ENCODE measurements at regions not wholly inside any gene's neighbourhood (a gene's known extent, or its start where the extent isn't known, plus 50 kb on each side); places are given as distances from the start of the nearest gene placed in this dataset.
A peak's percentile ranks its signal among the peaks of the same experiment; 100 is the strongest.
"Not testable (repeated sequence)": the region's sequence is repeated elsewhere in the genome, so short reads cannot be mapped to it uniquely, and the experiment has no call there.

GRCh38 chr10:8360814-8361509 is 306.5 kb downstream of the GATA3 start:
- no peak overlapping the region for H3K4me3 ChIP-seq (replicated peaks in 1 of 2; ENCODE audit: low read depth in 2 of 2, low read length in 2 of 2)
- TF ChIP-seq, protein P1, sequence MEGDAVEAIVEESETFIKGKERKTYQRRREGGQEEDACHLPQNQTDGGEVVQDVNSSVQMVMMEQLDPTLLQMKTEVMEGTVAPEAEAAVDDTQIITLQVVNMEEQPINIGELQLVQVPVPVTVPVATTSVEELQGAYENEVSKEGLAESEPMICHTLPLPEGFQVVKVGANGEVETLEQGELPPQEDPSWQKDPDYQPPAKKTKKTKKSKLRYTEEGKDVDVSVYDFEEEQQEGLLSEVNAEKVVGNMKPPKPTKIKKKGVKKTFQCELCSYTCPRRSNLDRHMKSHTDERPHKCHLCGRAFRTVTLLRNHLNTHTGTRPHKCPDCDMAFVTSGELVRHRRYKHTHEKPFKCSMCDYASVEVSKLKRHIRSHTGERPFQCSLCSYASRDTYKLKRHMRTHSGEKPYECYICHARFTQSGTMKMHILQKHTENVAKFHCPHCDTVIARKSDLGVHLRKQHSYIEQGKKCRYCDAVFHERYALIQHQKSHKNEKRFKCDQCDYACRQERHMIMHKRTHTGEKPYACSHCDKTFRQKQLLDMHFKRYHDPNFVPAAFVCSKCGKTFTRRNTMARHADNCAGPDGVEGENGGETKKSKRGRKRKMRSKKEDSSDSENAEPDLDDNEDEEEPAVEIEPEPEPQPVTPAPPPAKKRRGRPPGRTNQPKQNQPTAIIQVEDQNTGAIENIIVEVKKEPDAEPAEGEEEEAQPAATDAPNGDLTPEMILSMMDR (IDR thresholded peaks at IDR 0.05; ENCODE audit: low read depth, low read length) = no peak
- DNase-seq (ENCODE audit: low read depth in 2 of 2) = peak; percentile 3 to 15

DNA sequence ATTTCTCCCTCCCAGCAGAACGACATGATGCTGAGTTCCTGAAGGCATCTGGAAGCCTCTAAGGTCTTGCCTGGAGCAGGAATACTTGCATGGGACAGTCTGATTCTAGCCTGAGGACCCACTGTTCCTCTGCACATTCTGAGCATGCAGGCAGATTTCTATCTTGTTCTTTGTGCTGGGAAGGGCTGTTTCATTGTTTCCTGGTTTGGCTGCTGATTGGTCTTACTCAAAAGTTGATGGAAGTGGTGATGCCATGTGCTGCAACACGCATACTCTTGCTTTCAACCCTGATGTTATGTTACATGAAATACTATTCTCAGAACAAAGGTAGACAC is 307.0 kb downstream of the GATA3 start:
- H3K4me3 ChIP-seq (replicated peaks in 1 of 2; ENCODE audit: low read depth in 2 of 2, low read length in 2 of 2) = no peak overlapping the region
- TF ChIP-seq, protein P1 (IDR thresholded peaks at IDR 0.05; ENCODE audit: low read depth, low read length) = no peak
- peak in 1 of 2 donors; percentile 1 for DNase-seq (ENCODE audit: low read depth in 2 of 2)

DNA sequence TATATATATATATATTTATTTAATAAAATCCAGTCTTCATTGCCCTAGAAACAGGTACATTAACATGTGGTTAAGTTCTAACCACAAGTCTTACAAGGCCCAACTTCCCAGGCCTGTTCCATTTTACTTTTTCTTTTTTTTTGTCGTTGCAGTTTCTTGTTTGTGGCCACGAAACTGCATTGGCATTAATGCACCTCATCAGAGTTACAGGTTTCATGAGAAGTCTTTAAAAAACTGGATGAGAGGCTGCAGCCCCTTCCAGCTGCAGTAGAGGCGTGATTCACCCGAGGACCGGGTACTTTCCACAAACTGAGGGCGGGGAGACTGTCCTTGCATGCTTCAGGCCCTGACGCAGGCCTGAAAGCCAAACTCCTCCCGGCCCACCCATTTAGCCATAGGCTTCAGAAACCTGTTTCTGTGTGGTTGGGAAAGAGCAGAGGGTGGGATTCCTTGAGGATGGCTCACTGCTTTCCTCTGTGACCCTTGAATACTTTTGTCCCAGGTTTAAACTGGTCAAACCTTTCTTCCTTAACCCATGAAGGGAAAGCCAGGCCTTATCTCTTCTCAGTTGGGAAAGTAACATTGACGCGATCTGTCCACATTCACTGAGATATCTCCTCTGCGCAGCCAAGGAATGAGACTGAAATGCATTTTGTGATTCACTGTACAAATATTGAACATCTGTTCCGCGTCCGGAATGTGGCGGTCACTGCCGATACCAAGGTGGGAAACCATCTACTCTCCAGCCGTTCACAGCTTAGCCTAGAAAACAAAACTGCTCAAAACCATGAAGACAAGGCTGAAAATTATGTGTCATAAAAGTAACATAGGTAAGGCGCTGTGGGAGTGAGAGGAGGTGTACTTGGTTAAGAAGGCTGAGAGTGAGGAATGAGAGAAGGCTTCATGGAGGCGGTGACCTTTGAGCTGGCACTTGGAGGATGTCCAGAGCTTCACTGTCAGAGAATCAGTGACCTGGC is 311.7 kb downstream of the GATA3 start:
- TF ChIP-seq, protein P1 (IDR thresholded peaks at IDR 0.05; ENCODE audit: low read depth, low read length) = no peak

GRCh38 chr10:8367672-8368411 is 313.4 kb downstream of the GATA3 start:
- not testable (repeated sequence) for H3K4me3 ChIP-seq (replicated peaks in 1 of 2; ENCODE audit: low read depth in 2 of 2, low read length in 2 of 2); DNase-seq (ENCODE audit: low read depth in 2 of 2)

More for the DNA sequence above, 311.7 kb downstream of the GATA3 start:
- H3K4me3 ChIP-seq (replicated peaks in 1 of 2; ENCODE audit: low read depth in 2 of 2, low read length in 2 of 2) = peak overlapping the region in 1 of 2 donors; percentile 10
- DNase-seq (ENCODE audit: low read depth in 2 of 2) = peak; percentile 89 to 98

DNA sequence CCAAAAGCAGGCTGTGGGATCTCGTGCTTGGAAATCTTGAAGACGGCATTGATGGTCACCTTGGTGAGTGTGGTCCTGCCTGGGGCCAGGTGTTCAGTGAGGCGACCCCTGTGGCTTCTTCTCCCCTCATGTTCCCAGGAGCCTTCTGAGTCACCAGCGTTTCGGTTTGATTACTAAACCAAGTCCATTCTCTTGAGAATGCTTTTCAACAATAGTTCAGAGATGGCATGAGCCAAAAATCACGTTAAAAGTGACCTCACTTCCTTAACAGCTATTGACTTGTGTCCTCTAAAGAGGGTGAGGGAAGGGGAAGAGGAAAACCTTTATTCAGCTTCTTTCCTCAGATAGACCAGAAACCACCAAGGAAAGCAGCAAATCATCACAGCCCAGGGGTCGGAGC is 315.2 kb downstream of the GATA3 start:
- DNase-seq (ENCODE audit: low read depth in 2 of 2) = peak; percentile 59 to 96
- no peak overlapping the region for H3K4me3 ChIP-seq (replicated peaks in 1 of 2; ENCODE audit: low read depth in 2 of 2, low read length in 2 of 2)
- TF ChIP-seq, protein P1 (IDR thresholded peaks at IDR 0.05; ENCODE audit: low read depth, low read length) = no peak

DNA sequence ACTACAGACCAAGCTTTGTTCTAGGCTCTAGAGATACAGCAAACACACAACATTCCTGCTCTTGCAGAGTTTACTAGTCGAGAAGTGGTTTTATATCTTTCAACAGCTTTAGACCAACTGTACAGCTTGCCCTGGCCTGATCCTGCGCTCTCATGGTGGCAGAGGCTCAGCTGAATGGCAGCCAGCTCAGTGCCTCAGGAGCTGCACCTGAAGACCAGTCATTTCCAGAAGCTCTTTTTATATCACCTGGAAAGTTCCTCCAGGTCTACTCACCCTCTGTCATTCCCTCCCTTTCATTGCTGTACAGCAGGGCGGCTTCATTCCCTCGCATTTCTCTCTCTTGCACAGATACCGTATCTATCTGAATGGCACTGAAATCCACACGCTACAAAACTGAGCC is 319.8 kb downstream of the GATA3 start:
- H3K4me3 ChIP-seq (replicated peaks in 1 of 2; ENCODE audit: low read depth in 2 of 2, low read length in 2 of 2) = no peak overlapping the region
- DNase-seq (ENCODE audit: low read depth in 2 of 2) = no peak
- TF ChIP-seq, protein P1 (IDR thresholded peaks at IDR 0.05; ENCODE audit: low read depth, low read length) = no peak
